ENCODE measurements at regions not wholly inside any gene's neighbourhood (a gene's known extent, or its start where the extent isn't known, plus 50 kb on each side); places are given as distances from the start of the nearest gene placed in this dataset.
"Not testable (repeated sequence)": the region's sequence is repeated elsewhere in the genome, so short reads cannot be mapped to it uniquely, and the experiment has no call there.

GRCh38 chr3:86887876-86888275, 103.1 kb downstream of the VGLL3 start:
- Histone ChIP-seq H3K36me3 (no peaks in the 10 kb centered on the region), H3K27ac (no peak overlapping the region), H3K27me3 (replicated peaks) (no peaks in the 10 kb centered on the region), H3K4me1 (replicated peaks) (no peaks in the 10 kb centered on the region), H3K9me3 (replicated peaks) (no peaks in the 10 kb centered on the region), H3K4me3 (no peak overlapping the region)
- DNase-seq (ENCODE audit: low read depth in 1 of 2, low spot score in 2 of 2) = no peak

- Histone ChIP-seq H3K27ac (no peak overlapping the region), H3K36me3 (no peaks in the 10 kb centered on the region), H3K4me1 (replicated peaks) (no peaks in the 10 kb centered on the region), H3K4me3 (no peak overlapping the region), H3K27me3 (replicated peaks) (no peaks in the 10 kb centered on the region), H3K9me3 (replicated peaks) (no peaks in the 10 kb centered on the region)
- DNase-seq (ENCODE audit: low read depth in 1 of 2, low spot score in 2 of 2) = no peak
Measured at GRCh38 chr3:86880066-86880465, 110.9 kb downstream of the VGLL3 start.

- H3K4me1 ChIP-seq (replicated peaks); H3K4me3 ChIP-seq; H3K27ac ChIP-seq; H3K36me3 ChIP-seq; H3K27me3 ChIP-seq (replicated peaks); H3K9me3 ChIP-seq (replicated peaks); DNase-seq (ENCODE audit: low read depth in 1 of 2, low spot score in 2 of 2): not testable (repeated sequence)
Measured at GRCh38 chr3:86876504-86877181, 114.3 kb downstream of the VGLL3 start.

GRCh38 chr3:86874790-86875189, 116.2 kb downstream of the VGLL3 start:
- DNase-seq (ENCODE audit: low read depth in 1 of 2, low spot score in 2 of 2); H3K9me3 ChIP-seq (replicated peaks); H3K36me3 ChIP-seq; H3K27ac ChIP-seq; H3K27me3 ChIP-seq (replicated peaks); H3K4me3 ChIP-seq; H3K4me1 ChIP-seq (replicated peaks): not testable (repeated sequence)

- H3K4me3 ChIP-seq = no peak overlapping the region
- no peaks in the 10 kb centered on the region for H3K27me3 ChIP-seq (replicated peaks)
- H3K4me1 ChIP-seq (replicated peaks) = no peaks in the 10 kb centered on the region
- H3K9me3 ChIP-seq (replicated peaks) = no peaks in the 10 kb centered on the region
- no peak overlapping the region for H3K27ac ChIP-seq
- no peaks in the 10 kb centered on the region for H3K36me3 ChIP-seq
- DNase-seq (ENCODE audit: low read depth in 1 of 2, low spot score in 2 of 2) = no peak
Measured at GRCh38 chr3:86869566-86869965, 121.4 kb downstream of the VGLL3 start.

- Histone ChIP-seq H3K27me3 (replicated peaks) (no peaks in the 10 kb centered on the region), H3K4me1 (replicated peaks) (no peaks in the 10 kb centered on the region), H3K4me3 (no peak overlapping the region), H3K9me3 (replicated peaks) (no peaks in the 10 kb centered on the region), H3K36me3 (no peaks in the 10 kb centered on the region), H3K27ac (no peak overlapping the region)
- DNase-seq (ENCODE audit: low read depth in 1 of 2, low spot score in 2 of 2) = no peak
Measured at GRCh38 chr3:86867982-86868381, 123.0 kb downstream of the VGLL3 start.

GRCh38 chr3:86865506-86865905, 125.4 kb downstream of the VGLL3 start:
- Histone ChIP-seq H3K36me3 (no peaks in the 10 kb centered on the region), H3K4me1 (replicated peaks) (no peaks in the 10 kb centered on the region), H3K27me3 (replicated peaks) (no peaks in the 10 kb centered on the region), H3K4me3 (no peak overlapping the region), H3K9me3 (replicated peaks) (no peaks in the 10 kb centered on the region), H3K27ac (no peak overlapping the region)
- peak in 1 of 2 experiments; percentile 8 for DNase-seq (ENCODE audit: low read depth in 1 of 2, low spot score in 2 of 2)

GRCh38 chr3:86856711-86857110, 134.2 kb downstream of the VGLL3 start:
- no peaks in the 10 kb centered on the region for H3K9me3 ChIP-seq (replicated peaks)

GRCh38 chr3:86849991-86850390, 141.0 kb downstream of the VGLL3 start:
- DNase-seq (ENCODE audit: low read depth in 1 of 2, low spot score in 2 of 2) = no peak
- Histone ChIP-seq H3K27ac (no peak overlapping the region), H3K27me3 (replicated peaks) (no peaks in the 10 kb centered on the region), H3K36me3 (no peaks in the 10 kb centered on the region), H3K4me1 (replicated peaks) (no peaks in the 10 kb centered on the region), H3K4me3 (no peak overlapping the region), H3K9me3 (replicated peaks) (no peaks in the 10 kb centered on the region)

More at GRCh38 chr3:86856711-86857110, 134.2 kb downstream of the VGLL3 start:
- H3K4me3 ChIP-seq = no peak overlapping the region
- H3K27ac ChIP-seq = no peak overlapping the region
- H3K36me3 ChIP-seq = no peaks in the 10 kb centered on the region
- no peak for DNase-seq (ENCODE audit: low read depth in 1 of 2, low spot score in 2 of 2)
- H3K4me1 ChIP-seq (replicated peaks) = no peaks in the 10 kb centered on the region
- H3K27me3 ChIP-seq (replicated peaks) = no peaks in the 10 kb centered on the region

- Histone ChIP-seq H3K4me3 (no peak overlapping the region), H3K27me3 (replicated peaks) (no peaks in the 10 kb centered on the region), H3K9me3 (replicated peaks) (no peaks in the 10 kb centered on the region), H3K36me3 (no peaks in the 10 kb centered on the region), H3K27ac (no peak overlapping the region), H3K4me1 (replicated peaks) (no peaks in the 10 kb centered on the region)
- DNase-seq (ENCODE audit: low read depth in 1 of 2, low spot score in 2 of 2) = no peak
Measured at GRCh38 chr3:86845726-86846125, 145.2 kb downstream of the VGLL3 start.

GRCh38 chr3:86838927-86839326, 152.0 kb downstream of the VGLL3 start:
- Histone ChIP-seq H3K27ac (no peak overlapping the region), H3K4me3 (no peak overlapping the region), H3K9me3 (replicated peaks) (no peaks in the 10 kb centered on the region), H3K4me1 (replicated peaks) (no peaks in the 10 kb centered on the region), H3K36me3 (no peaks in the 10 kb centered on the region), H3K27me3 (replicated peaks) (no peaks in the 10 kb centered on the region)
- no peak for DNase-seq (ENCODE audit: low read depth in 1 of 2, low spot score in 2 of 2)

- Histone ChIP-seq H3K4me3 (no peak overlapping the region), H3K36me3 (no peaks in the 10 kb centered on the region), H3K9me3 (replicated peaks) (no peaks in the 10 kb centered on the region), H3K4me1 (replicated peaks) (no peaks in the 10 kb centered on the region), H3K27ac (no peak overlapping the region), H3K27me3 (replicated peaks) (no peaks in the 10 kb centered on the region)
- no peak for DNase-seq (ENCODE audit: low read depth in 1 of 2, low spot score in 2 of 2)
Measured at GRCh38 chr3:86837871-86838270, 153.1 kb downstream of the VGLL3 start.

GRCh38 chr3:86830566-86830965, 160.4 kb downstream of the VGLL3 start:
- Histone ChIP-seq H3K27me3 (replicated peaks) (no peaks in the 10 kb centered on the region), H3K4me3 (no peak overlapping the region), H3K9me3 (replicated peaks) (no peaks in the 10 kb centered on the region), H3K4me1 (replicated peaks) (no peaks in the 10 kb centered on the region), H3K27ac (no peak overlapping the region), H3K36me3 (no peaks in the 10 kb centered on the region)
- no peak for DNase-seq (ENCODE audit: low read depth in 1 of 2, low spot score in 2 of 2)

- Histone ChIP-seq H3K36me3 (no peaks in the 10 kb centered on the region), H3K4me1 (replicated peaks) (no peaks in the 10 kb centered on the region), H3K4me3 (no peak overlapping the region), H3K27me3 (replicated peaks) (no peaks in the 10 kb centered on the region), H3K9me3 (replicated peaks) (no peaks in the 10 kb centered on the region), H3K27ac (no peak overlapping the region)
- no peak for DNase-seq (ENCODE audit: low read depth in 1 of 2, low spot score in 2 of 2)
Measured at GRCh38 chr3:86828751-86829150, 162.2 kb downstream of the VGLL3 start.

- not testable (repeated sequence) for H3K36me3 ChIP-seq; H3K9me3 ChIP-seq (replicated peaks); H3K27ac ChIP-seq; H3K4me1 ChIP-seq (replicated peaks); H3K4me3 ChIP-seq; DNase-seq (ENCODE audit: low read depth in 1 of 2, low spot score in 2 of 2); H3K27me3 ChIP-seq (replicated peaks)
Measured at GRCh38 chr3:86827582-86827981, 163.4 kb downstream of the VGLL3 start.

All from SJSA1 (cell line).